ENCODE measurements at regions not wholly inside any gene's neighbourhood (a gene's known extent, or its start where the extent isn't known, plus 50 kb on each side); places are given as distances from the start of the nearest gene placed in this dataset.
A peak's percentile ranks its signal among the peaks of the same experiment; 100 is the strongest.

GRCh38 chr4:31651541-31651940, 931.4 kb downstream of the PCDH7 start:
- TF ChIP-seq CTCF (IDR thresholded peaks at IDR 0.05; ENCODE audit: borderline replicate concordance, insufficient read depth, low read depth, low read length) = no peak

GRCh38 chr4:31655328-31655727, 935.2 kb downstream of the PCDH7 start:
- TF ChIP-seq CTCF (IDR thresholded peaks at IDR 0.05; ENCODE audit: borderline replicate concordance, insufficient read depth, low read depth, low read length) = no peak
- no peak overlapping the region for H3K4me3 ChIP-seq (ENCODE audit: low read depth, low read length)

More at GRCh38 chr4:31651541-31651940, 931.4 kb downstream of the PCDH7 start:
- no peak overlapping the region for H3K4me3 ChIP-seq (ENCODE audit: low read depth, low read length)

GRCh38 chr4:31657859-31658570, 937.8 kb downstream of the PCDH7 start:
- TF ChIP-seq CTCF (IDR thresholded peaks at IDR 0.05; ENCODE audit: borderline replicate concordance, insufficient read depth, low read depth, low read length) = no peak

GRCh38 chr4:31660916-31661315, 940.7 kb downstream of the PCDH7 start:
- H3K4me3 ChIP-seq (ENCODE audit: low read depth, low read length) = no peak overlapping the region
- no peak for TF ChIP-seq CTCF (IDR thresholded peaks at IDR 0.05; ENCODE audit: borderline replicate concordance, insufficient read depth, low read depth, low read length)

More at GRCh38 chr4:31657859-31658570, 937.8 kb downstream of the PCDH7 start:
- H3K4me3 ChIP-seq (ENCODE audit: low read depth, low read length) = no peak overlapping the region

GRCh38 chr4:31662951-31663350, 942.8 kb downstream of the PCDH7 start:
- no peak for TF ChIP-seq CTCF (IDR thresholded peaks at IDR 0.05; ENCODE audit: borderline replicate concordance, insufficient read depth, low read depth, low read length)
- H3K4me3 ChIP-seq (ENCODE audit: low read depth, low read length) = no peak overlapping the region

GRCh38 chr4:31667686-31668085, 947.5 kb downstream of the PCDH7 start:
- TF ChIP-seq CTCF (IDR thresholded peaks at IDR 0.05; ENCODE audit: borderline replicate concordance, insufficient read depth, low read depth, low read length) = no peak

GRCh38 chr4:31674313-31674947, 954.3 kb downstream of the PCDH7 start:
- peak; percentile 27; the same call in 1 of the 2 replicates for TF ChIP-seq CTCF (IDR thresholded peaks at IDR 0.05; ENCODE audit: borderline replicate concordance, insufficient read depth, low read depth, low read length)

More at GRCh38 chr4:31667686-31668085, 947.5 kb downstream of the PCDH7 start:
- no peak overlapping the region for H3K4me3 ChIP-seq (ENCODE audit: low read depth, low read length)

More at GRCh38 chr4:31674313-31674947, 954.3 kb downstream of the PCDH7 start:
- no peak overlapping the region for H3K4me3 ChIP-seq (ENCODE audit: low read depth, low read length)

All from GM12875 (cell line).